ENCODE measurements at regions not wholly inside any gene's neighbourhood (a gene's known extent, or its start where the extent isn't known, plus 50 kb on each side); places are given as distances from the start of the nearest gene placed in this dataset.

- no peak for DNase-seq
Observed at GRCh38 chr2:37472959-37473358, 128.5 kb downstream of the QPCT start.

DNA sequence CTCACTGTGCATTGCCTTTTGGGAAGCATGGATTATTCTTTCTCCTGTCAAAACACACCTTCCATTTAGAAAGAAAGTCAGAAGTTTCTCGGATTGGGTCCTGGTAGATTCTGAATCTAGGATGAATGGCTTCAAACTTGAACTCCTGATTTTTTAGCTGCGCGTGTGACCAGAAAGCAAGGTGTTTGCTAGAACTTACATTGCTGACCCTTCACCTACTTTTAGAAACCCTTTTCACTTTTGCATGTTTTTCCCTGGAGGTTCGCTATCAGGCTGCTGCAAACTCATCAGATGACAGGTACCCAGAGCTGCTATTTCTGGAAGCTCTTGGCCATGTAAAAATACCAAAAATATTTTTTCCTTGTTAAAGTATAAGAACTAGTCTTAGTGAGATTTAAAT, 132.0 kb downstream of the QPCT start:
- no peak for DNase-seq

DNA sequence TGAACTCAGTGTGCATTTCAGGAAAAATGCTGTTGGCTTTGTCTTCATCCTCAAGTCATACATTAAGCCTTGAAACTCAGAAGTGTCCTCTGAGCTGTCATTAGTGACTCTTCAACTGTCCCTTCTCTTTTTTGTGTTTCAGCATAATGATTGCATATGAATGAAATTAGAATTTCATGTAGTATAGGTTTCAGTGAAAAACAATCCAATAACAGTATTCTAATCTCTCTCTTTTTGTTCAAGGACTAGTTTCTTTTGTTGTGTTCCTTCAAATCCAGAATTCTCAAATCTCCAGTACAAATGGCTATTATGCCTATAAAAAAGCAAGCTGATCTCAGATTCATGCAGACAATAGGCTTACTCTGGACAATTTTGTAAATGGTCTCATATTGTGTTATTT, 133.5 kb downstream of the QPCT start:
- DNase-seq = no peak

DNA sequence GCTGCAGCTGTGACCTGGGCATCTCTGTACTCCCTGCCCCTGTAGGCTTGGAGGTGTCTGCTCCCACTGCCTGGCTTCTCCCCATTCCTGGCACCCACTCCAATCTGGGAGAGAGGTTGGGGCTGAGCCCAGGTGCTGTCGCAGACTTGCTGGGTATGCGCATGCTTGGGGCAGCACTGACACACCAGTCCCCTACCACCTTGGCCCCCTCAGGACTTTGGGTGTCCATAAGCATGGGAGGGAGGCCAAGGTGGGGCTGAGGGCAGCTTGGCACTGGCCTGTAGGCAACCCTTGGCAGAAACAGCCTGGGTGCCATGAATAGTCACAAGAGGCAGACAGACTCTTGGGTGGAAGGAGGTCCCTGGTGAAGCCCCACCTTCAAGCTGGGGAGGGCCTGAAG, 136.8 kb downstream of the QPCT start:
- DNase-seq = no peak

DNA sequence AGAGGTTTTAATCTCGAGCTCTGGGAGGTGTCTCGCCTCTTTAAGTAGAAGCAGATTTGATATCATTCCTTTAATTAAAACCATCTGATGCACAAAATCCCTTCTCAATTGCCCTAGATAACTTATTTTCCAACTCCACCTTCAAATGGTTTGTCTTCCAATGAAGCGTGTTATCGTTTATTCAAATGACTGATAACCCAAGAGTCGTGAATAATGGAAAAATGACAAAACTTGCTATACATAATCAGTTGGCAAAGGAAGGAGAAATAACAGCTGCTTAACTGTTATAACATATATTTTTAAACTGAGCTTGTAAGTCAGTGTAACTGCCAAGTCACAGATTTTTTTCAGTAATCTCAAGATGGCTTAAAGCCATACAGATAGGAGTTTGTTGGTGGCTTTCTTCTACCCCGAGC, 144.6 kb downstream of the QPCT start:
- DNase-seq = no peak

DNA sequence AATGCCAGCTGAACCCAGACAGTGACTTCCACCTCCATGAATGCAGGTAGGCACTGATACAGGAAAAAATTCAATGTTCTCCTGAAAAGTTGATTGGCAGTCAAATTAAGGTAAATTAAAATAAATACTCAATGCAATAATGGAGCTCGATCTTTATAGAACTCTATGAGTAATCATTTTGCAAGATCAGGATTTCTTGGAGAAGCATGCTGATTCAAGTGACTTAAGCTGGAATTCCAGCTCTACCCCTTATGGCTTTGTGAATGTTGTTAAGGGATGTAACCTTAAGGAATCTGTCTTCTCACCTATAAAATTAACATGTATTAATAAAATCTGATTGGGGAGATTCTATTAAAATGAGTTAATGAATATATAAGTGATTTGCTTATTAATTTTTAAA, 145.1 kb downstream of the QPCT start:
- no peak for DNase-seq

DNA sequence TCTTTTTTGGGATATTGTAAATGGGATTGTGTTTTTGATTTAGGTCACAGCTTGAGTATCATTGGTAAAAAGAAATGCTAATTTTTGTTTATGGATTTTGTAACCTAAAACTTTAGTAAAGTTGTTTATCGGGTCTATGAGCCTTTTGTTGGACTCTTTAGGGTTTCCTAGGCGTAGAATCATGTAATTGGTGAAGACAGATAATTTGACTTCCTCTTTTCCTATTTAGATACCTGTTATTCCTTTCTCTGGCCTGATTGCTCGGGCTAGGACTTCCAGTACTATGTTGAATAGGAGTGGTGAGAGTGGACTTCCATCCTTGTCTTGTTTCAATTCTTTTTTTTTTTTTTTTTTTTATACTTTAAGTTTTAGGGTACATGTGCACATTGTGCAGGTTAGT, 149.0 kb downstream of the QPCT start:
- no peak for DNase-seq

GRCh38 chr2:37499113-37499512, 154.7 kb downstream of the QPCT start:
- DNase-seq = no peak

DNA sequence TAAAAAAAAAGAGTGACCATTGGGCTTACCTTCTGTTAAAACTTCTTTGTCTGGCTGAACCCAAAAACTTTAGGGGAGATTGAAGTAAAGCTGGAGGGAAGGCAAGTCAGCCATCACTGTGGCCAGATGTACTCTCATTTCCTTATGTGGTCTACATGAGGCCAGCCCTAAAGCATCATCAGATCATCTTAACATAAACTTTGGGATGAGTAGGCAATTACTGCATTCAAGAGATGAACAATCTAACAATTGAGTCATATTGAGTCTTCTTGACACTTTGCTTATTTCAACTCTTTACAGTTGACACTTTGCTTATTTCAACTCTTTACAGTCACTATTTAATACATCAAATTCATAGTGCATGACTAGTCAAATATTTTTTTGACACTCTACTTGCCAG, 155.6 kb downstream of the QPCT start:
- DNase-seq = no peak

DNA sequence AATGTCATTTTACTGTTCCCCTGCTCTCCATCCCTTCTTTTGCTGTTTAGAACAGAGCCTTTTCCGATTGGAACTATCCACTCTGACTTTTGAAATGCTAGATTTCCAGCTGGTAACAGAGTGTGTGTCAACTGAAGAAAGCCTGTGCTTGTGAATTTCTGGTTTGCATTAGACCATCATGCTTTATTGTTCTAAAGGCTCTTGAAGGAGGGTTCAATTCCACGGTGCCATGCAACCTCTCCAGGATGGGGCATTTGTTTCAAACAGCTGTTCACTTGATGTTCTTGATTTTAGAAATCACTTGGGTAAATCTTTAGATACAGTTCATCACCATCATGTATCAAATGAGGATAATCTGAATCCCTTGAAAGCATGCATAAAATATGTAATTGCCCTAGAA, 156.7 kb downstream of the QPCT start:
- no peak for DNase-seq

- no peak for DNase-seq
Observed at GRCh38 chr2:37506407-37507050, 162.1 kb downstream of the QPCT start.

- DNase-seq = no peak
Observed at GRCh38 chr2:37507051-37507410, 162.6 kb downstream of the QPCT start.

- DNase-seq = no peak
Observed at GRCh38 chr2:37507703-37508102, 163.3 kb downstream of the QPCT start.

GRCh38 chr2:37512971-37513370, 158.5 kb downstream of the CDC42EP3 start:
- DNase-seq = no peak

DNA sequence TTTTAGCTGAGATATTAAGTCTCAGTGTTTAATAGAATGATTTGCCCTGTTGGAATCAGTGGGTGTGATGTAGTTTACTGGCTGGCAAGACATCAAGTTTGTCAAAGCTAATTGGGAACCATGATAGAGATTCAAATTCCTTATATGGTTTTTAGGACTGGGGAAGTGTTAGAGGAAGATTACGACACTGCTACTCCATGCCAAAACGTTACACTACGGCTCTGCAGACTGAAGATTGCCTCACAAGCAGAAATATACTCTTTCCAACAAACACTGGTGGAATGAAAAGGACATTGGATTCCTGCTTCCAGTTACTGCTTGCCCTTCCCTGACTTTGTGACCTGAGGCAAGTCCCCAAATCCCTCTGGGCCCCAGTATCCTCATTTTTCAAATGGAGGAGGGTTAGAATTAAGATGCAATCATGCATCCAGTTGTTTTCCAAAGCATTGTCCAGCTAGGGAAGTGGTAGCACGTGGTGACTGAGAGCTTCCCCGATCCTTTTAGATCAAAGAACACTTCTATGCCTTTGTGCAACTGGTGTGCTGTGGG, 147.6 kb downstream of the CDC42EP3 start:
- no peak for DNase-seq

DNA sequence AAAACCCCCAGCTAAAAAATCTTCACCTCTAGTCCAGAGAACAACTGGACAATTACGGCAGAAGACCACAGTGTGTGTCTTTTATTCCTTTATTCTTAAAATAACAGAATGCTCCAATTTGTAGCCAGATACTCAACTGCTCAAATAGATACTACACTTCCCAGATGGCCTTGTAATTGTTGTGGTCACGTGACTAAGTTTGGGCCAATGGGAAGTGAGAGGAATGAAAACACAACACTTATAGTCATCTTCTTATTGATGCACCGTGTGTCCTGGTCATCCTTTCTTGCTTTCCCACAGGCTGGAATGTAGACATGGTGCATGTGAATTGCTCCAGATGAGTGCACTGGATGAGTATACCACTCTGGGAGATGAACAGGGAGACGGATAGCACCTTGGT, 145.1 kb downstream of the CDC42EP3 start:
- DNase-seq = no peak

DNA sequence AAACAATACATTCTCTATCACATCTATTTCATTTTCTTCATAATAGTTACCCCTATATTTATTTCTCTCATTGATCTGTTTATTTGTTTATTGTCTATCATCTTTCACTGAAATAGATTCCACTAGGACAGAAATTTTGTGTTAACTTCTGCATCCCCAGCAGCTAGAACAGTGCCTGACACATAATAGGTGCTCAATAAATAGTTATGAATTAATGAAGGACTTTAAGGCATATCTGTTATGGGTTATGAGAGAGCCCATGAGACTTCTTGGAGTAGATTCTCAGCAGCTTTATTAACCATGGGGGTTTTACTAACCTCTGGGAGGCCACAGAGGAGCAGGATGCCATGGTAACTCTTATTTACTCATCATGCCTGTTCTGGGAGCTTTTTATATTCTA, 144.6 kb downstream of the CDC42EP3 start:
- DNase-seq = no peak

- no peak for DNase-seq
Observed at GRCh38 chr2:37527361-37527760, 144.1 kb downstream of the CDC42EP3 start.

DNA sequence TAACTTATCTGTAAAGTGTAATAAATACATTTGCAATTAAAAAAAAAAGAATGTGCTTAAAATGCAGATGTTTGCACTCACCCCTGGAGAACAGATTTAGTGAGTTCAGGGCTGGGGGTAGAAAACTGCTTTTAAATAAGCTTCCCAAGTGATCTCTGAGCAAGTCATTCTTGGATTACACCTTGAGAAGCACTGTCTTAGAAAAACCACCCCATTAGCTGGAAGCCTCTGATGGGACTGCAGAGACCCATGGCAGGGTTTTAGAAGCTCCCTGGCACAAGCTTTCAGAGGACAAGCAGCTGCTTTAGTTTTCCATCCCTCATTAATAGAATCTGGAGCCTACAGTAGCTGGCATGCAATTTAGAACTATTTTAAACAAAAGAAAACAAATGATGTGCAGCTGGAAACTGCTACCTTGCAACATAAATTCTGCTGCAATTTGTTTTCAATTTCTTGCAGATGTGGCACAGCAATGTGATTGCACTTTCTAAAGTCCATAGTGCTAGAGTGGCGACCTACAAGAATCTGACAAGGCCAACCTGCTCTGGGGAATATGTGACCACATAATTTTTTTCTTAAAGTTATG, 141.5 kb downstream of the CDC42EP3 start:
- no peak for DNase-seq

DNA sequence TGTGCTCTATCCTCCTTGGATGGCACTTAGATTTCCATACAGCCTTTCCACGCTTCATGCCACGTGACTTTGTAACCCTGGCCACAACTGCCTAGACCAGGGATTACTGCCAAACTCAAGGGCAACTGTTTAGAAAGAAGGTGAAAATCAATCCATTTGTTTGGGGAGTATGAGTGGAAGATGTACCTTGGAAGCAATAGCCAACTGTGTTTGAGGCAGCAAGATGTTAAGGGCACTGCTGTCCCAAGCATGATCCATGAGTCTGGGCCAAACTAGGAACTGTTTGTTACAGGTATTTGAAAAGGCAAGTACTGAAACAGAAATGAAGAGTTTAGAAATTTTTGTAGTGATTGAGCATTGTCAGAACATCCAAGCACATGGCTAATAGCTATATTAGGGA, 138.9 kb downstream of the CDC42EP3 start:
- DNase-seq = no peak

- DNase-seq = no peak
Observed at GRCh38 chr2:37537316-37537715, 134.1 kb downstream of the CDC42EP3 start.

- DNase-seq = no peak
Observed at GRCh38 chr2:37541516-37541915, 129.9 kb downstream of the CDC42EP3 start.

GRCh38 chr2:37543999-37544557, 127.4 kb downstream of the CDC42EP3 start:
- DNase-seq = no peak

GRCh38 chr2:37544591-37545031, 126.8 kb downstream of the CDC42EP3 start:
- no peak for DNase-seq

DNA sequence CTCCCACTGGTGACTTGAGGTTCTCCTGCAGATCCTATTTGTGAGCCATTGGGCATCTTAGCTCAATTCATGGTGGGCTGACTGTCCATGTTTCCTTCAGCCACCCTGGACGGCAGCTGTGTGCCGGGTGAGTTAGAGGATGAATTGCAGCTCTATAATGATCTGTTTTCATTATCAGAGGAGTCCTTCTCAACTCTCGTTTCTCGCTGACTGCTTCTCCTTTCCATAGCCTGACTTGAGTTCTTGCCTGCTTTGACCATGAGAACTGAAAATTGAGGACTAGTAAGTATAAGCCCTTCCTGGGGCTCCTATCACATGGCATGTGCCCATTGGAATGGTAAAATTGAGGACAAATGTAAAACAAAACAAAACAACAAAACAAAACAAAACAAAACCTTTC, 121.8 kb downstream of the CDC42EP3 start:
- DNase-seq = no peak

All from T-helper 9 cell (primary cell).